ENCODE measurements at regions not wholly inside any gene's neighbourhood (a gene's known extent, or its start where the extent isn't known, plus 50 kb on each side); places are given as distances from the start of the nearest gene placed in this dataset.

DNA sequence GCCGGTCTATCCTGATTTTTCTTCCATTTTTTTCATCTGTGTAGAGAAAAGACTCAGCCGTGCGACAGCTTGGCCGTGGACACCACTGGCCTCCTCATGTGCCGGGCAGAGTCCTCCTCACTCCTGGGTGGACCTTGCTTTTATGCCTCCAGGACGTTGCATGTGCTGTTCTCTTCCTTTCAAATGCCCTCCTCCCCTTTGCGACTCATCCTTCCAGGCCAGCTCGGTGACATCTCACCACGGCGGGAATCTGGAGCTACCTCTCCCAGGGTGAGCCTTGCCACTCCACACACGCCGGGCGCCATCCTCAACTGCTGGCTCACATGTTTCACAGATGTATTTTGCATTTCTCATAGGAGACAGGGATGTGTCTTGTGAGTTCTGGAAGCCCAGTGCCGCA is 198.5 kb upstream of the HDAC4 start:
- TF ChIP-seq, protein P1, sequence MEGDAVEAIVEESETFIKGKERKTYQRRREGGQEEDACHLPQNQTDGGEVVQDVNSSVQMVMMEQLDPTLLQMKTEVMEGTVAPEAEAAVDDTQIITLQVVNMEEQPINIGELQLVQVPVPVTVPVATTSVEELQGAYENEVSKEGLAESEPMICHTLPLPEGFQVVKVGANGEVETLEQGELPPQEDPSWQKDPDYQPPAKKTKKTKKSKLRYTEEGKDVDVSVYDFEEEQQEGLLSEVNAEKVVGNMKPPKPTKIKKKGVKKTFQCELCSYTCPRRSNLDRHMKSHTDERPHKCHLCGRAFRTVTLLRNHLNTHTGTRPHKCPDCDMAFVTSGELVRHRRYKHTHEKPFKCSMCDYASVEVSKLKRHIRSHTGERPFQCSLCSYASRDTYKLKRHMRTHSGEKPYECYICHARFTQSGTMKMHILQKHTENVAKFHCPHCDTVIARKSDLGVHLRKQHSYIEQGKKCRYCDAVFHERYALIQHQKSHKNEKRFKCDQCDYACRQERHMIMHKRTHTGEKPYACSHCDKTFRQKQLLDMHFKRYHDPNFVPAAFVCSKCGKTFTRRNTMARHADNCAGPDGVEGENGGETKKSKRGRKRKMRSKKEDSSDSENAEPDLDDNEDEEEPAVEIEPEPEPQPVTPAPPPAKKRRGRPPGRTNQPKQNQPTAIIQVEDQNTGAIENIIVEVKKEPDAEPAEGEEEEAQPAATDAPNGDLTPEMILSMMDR (IDR thresholded peaks at IDR 0.05): no peak
- TF ChIP-seq POLR2A (IDR thresholded peaks at IDR 0.05): no peak
